Pulmonary artery endothelial cell (primary cell): ENCODE measurements at regions not wholly inside any gene's neighbourhood (a gene's known extent, or its start where the extent isn't known, plus 50 kb on each side); places are given as distances from the start of the nearest gene placed in this dataset.

Experiments used
- DNase-seq: peaks from one replicate; pipeline ENCODE4 v3.0.0-alpha.2; 2011; ENCODE audit warnings: low read depth, low spot score

DNA sequence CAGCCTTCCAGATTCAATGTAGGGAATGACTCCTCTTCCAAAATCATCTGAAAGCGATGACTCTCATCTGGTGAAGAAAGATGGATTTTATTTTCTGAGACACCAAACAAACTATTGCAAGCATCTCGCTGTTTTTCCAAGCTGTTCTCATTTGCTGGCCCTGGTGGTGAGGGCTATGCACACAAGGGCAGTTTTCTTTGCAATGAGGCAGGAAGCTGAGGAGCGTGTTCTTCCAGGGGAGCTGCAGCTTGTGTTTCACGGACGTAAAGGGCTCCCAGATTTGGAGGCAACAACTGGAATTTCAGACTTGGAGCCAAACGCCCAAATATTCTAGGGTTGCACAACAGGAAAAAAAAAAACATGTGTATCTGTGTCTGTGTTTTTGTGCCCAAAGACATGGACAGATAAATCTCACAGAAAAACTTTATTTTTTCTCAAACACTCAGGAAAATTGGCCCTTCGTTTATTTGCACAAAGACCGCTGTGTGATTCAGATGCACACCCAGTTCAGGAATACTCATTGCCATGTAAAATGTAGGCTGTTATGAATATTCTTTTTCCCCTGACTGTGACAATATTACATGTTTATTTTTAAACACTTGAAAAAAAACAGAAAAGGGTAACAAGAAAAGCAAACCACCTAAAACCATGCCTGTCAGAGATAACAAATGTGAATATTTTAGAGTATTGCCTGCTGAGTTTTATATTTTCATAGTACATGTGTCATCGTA, 151.3 kb downstream of the GAS1 start:
- DNase-seq: no peak

- DNase-seq: no peak
These were observed 152.3 kb downstream of the GAS1 start for GRCh38 chr9:86795047-86795442.

DNA sequence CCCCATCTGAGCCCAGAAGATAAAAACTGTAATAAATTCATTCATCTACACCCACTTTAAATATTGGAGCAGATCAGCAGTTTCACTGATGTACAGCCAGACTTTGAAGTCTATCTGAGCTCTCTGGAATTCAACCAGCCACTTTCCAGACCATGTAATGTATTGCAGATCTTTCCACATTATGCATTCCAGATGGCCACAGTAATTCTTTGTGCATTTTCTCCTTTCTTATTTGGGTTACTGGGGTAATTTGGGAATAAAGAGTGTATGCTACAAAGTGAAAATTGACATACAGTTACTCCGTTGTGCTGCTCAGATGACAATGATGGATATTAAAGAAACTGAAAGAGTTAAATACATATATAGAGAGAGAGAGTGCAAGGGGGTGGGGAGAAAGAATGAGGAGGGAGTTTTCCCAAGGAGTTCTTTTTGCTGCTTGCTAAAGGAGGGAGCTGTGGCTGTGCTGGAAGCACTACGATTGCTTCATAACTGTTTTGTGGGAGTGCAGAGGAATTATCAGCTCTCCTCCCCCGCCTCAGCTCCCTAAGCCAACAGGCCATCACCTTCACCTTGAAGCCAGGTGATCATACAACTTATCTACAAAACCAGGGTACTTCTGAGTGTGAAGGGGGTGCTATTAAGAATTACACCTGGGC, 152.8 kb downstream of the GAS1 start:
- no peak for DNase-seq

- DNase-seq: no peak
These were observed 155.2 kb downstream of the GAS1 start for GRCh38 chr9:86792136-86792535.

DNA sequence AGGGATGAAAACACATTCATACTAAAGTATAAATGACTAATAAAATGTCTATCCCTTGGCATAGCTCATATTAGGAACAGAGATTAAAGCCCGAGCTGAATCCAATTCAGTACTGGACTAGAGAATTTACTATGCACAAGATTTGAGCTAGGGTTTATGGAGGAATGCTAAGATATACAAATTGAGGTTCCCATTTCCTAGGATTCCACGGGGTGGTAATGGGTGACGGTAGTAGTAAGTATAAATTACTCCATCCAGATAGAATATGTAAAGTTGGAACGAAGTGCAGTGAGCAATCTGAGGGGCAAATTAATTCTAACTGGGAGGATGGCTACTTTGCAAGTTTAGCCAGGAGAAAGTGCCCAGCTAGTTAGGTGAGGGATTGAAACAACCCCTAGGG, 156.5 kb downstream of the GAS1 start:
- DNase-seq: no peak

DNA sequence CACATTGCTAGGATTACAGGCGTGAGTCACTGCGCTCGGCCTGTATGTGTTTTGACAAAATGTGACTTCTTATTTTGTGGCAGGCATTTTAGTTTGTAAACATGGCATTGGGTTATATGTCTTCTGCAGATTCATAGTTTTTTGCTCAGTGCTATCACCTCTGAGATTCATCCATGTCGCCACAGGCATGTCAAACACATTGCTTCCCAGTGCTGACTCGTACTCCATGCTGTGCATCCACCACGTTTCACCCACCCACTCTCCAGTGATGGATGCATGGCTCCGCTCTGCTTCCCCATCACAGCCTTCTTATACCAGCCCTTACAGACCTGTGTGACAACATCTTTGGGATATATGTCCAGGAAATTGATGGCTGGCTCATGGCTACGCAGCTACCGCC, 158.8 kb downstream of the GAS1 start:
- DNase-seq: no peak

- no peak for DNase-seq
These were observed 163.4 kb downstream of the GAS1 start for GRCh38 chr9:86783884-86784283.

GRCh38 chr9:86782831-86783230, 164.5 kb downstream of the GAS1 start:
- DNase-seq: no peak

- no peak for DNase-seq
These were observed 168.5 kb downstream of the GAS1 start for GRCh38 chr9:86778761-86779160.

DNA sequence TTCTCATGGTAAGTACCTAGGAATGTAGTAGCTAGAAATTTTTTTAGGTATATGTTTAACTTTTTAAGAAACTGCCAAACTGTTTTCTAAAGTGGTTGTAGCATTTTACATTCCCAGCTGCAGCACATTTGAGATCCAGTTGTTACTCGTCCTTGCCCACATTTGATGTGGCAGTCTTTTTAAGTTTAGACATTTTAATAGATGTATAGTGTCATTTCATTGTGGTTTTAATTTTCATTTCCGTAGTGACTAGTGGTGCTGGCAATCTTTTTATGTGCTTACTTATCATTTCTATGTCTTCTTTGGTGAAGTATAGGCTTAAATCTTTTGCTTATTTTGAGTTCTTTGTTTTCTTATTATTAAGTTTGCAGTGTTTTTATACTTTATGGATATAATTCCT, 171.6 kb downstream of the GAS1 start:
- DNase-seq: no peak

DNA sequence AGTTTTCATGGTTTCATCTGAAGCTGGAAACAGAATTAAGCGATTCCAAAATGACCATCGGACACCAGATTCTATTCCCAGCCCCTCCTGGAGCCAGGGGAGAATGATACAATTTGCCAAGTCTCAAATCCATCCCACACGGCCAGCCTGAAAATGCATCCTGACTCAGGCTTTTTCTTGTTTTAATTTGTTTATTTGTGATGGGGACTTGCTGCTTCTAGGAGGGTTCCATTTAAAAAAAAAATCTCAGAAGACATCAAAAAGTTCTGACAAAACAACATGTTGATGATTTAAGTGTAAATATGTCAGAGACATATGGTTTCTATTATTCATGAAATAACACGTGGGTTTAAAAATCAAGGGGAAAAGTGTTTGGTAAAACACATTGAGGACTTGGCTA, 173.2 kb downstream of the GAS1 start:
- no peak for DNase-seq

GRCh38 chr9:86773422-86773945, 173.8 kb downstream of the GAS1 start:
- DNase-seq: no peak

- no peak for DNase-seq
These were observed 174.7 kb downstream of the GAS1 start for GRCh38 chr9:86772635-86772993.

DNA sequence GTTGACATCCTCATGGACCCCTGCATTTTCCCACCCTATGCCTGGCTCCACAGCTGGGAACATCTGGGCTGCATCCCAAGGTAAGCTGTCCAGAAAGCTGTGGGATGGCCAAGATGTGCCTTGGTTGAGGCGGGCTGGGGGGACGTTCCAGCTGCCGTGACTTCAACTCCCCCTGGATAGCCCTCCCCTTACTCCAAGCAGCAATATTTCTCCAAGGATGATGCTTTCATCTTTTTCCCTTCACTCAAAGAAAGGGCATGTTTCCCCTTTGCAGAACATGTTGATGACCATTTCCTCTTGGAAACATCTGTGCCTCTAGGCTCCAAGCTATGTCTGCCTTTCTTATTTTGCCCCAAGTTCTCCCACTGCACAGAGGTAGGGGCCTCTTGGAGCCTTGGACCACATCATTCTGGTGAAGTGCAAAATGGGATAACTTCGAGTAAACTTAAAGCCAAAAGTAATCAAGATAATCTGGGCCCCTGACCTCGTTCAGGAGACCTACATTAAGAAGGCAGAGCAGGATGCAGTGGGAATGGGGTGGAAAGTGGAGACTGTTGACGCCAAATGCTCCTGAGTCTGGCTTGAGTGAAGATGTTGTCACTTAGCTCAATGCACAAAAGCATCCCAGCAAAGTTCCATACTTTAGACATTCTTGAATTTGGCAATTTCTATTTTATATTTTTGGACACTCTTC, 175.2 kb downstream of the GAS1 start:
- no peak for DNase-seq

GRCh38 chr9:86771420-86771819, 175.9 kb downstream of the GAS1 start:
- no peak for DNase-seq

GRCh38 chr9:86768709-86769108, 178.6 kb downstream of the GAS1 start:
- DNase-seq: no peak

- no peak for DNase-seq
These were observed 179.3 kb downstream of the GAS1 start for GRCh38 chr9:86768020-86768419.

GRCh38 chr9:86767373-86767772, 179.9 kb downstream of the GAS1 start:
- DNase-seq: no peak

DNA sequence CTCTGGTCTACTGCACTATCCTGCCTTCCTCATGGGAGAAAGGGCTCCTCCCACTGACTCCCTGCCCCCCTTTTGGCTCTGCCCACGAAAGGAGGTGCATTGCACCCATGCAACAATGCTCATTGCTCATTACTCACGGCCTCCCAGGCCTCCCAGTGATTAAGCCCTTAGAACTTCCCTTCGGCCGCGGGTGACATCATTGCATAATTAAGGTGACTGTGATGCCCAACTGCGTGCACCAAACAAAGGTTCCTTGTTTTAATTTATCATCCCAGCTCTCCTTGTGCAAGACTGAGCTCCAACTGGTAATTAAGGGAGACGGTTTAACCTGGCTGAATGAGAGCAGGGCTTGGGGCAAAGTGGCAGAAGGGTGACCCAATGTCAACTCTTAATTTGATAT, 180.4 kb downstream of the GAS1 start:
- DNase-seq: no peak

GRCh38 chr9:86766511-86766910, 180.8 kb downstream of the GAS1 start:
- no peak for DNase-seq

- no peak for DNase-seq
These were observed 181.4 kb downstream of the GAS1 start for GRCh38 chr9:86765746-86766430.
